IMR-90 (cell line): ENCODE measurements at regions not wholly inside any gene's neighbourhood (a gene's known extent, or its start where the extent isn't known, plus 50 kb on each side); places are given as distances from the start of the nearest gene placed in this dataset.

Experiments
- ATAC-seq: fragments of 200-7000 bp; cut with Tn5 transposase; 2 replicates; pipeline ENCODE4 v1.9.1; 2020; ENCODE audit warnings: low read depth, mild to moderate bottlenecking, moderate library complexity
- BruUV-seq: library from RNA; stranded (reverse); fragments of 400-500 nt; replicated peaks from 2 replicates; lab custom pipeline; 2021; lab: Mats Ljungman, UMichigan
- CTCF ChIA-PET: fragments of 300-600 bp; formaldehyde crosslinking; extraction: SDS; loops from one replicate; lab custom pipeline; 2021; ENCODE audit warnings: antibody characterized with exemption; lab: Yijun Ruan, JAX
- POLR2A ChIA-PET: fragments of 300-600 bp; sonication (Branson Sonifier 250); formaldehyde crosslinking; loops from one replicate; lab custom pipeline; 2022; ENCODE audit warnings: antibody characterized with exemption; ENCODE audit not compliant: unreplicated experiment; lab: Charles Lee
- DNase-seq: peaks from one replicate; pipeline ENCODE4 v3.0.0; 2013
- H2AFZ ChIP-seq: replicated peaks from 2 replicates; pipeline ENCODE3; 2013; ENCODE audit warnings: low read length, mild to moderate bottlenecking; ENCODE audit not compliant: poor library complexity
- H2AK5ac ChIP-seq: 2 replicates; pipeline ENCODE4 v1.6.1; 2013; ENCODE audit warnings: low read depth, low read length, inconsistent platforms
- H2AK9ac ChIP-seq: replicated peaks from 2 replicates; pipeline ENCODE3; 2013; ENCODE audit warnings: mild to moderate bottlenecking, low read depth, low read length, moderate library complexity; ENCODE audit not compliant: poor library complexity
- H2BK120ac ChIP-seq: 2 replicates; pipeline ENCODE4 v1.6.1; 2013; ENCODE audit warnings: low read depth, low read length, inconsistent platforms
- H2BK15ac ChIP-seq: 3 replicates; pipeline ENCODE4 v1.6.1; 2013; ENCODE audit warnings: low read depth, low read length, inconsistent platforms
- H2BK20ac ChIP-seq: 2 replicates; pipeline ENCODE4 v1.6.1; 2013; ENCODE audit warnings: low read depth, mild to moderate bottlenecking, inconsistent platforms, low read length, moderate library complexity
- H2BK5ac ChIP-seq: 2 replicates; pipeline ENCODE4 v1.6.1; 2013; ENCODE audit warnings: mild to moderate bottlenecking, low read depth, low read length, inconsistent platforms; ENCODE audit not compliant: poor library complexity, severe bottlenecking
- H3K14ac ChIP-seq: replicated peaks from 2 replicates; pipeline ENCODE4 v1.6.1; 2013; ENCODE audit warnings: low read depth, low read length, inconsistent platforms
- H3K18ac ChIP-seq: 2 replicates; pipeline ENCODE4 v1.6.1; 2013; ENCODE audit warnings: low read depth, low read length, control low read depth
- H3K23ac ChIP-seq: 2 replicates; pipeline ENCODE4 v1.6.1; 2013; ENCODE audit warnings: low read depth, low read length, inconsistent platforms
- H3K27ac ChIP-seq: 2 replicates; pipeline ENCODE4 v1.5.1; 2013; ENCODE audit warnings: mild to moderate bottlenecking, control low read depth, low read length; ENCODE audit not compliant: insufficient read depth
- H3K27me3 ChIP-seq: 2 replicates; pipeline ENCODE4 v1.6.1; 2013; ENCODE audit warnings: low read length; ENCODE audit not compliant: control insufficient read depth, insufficient read depth
- H3K36me3 ChIP-seq: 2 replicates; pipeline ENCODE4 v1.6.1; 2013; ENCODE audit warnings: low read length, mixed read lengths; ENCODE audit not compliant: control insufficient read depth, insufficient read depth
- H3K4ac ChIP-seq: 2 replicates; pipeline ENCODE4 v1.6.1; 2013; ENCODE audit warnings: low read depth, low read length, inconsistent platforms
- H3K4me1 ChIP-seq: 2 replicates; pipeline ENCODE4 v1.6.1; 2013; ENCODE audit warnings: low read length, mixed read lengths; ENCODE audit not compliant: control insufficient read depth, insufficient read depth
- H3K4me2 ChIP-seq: 2 replicates; pipeline ENCODE4 v1.6.1; 2013; ENCODE audit warnings: low read depth, mild to moderate bottlenecking, control low read depth, low read length, moderate library complexity
- H3K4me3 ChIP-seq: 2 replicates; pipeline ENCODE4 v1.5.1; 2013; ENCODE audit warnings: low read depth, mild to moderate bottlenecking, control low read depth, low read length, moderate library complexity; ENCODE audit not compliant: insufficient read depth
- H3K56ac ChIP-seq: 2 replicates; pipeline ENCODE4 v1.6.1; 2013; ENCODE audit warnings: low read length, inconsistent platforms; ENCODE audit not compliant: insufficient read depth; ENCODE audit errors: extremely low read depth
- H3K79me1 ChIP-seq, 2 experiments: 2 replicates each; pipeline ENCODE4 v1.6.1; 2013; ENCODE audit warnings: low read length in 2 of 2, inconsistent platforms in 1 of 2, low read depth in 1 of 2
- H3K9ac ChIP-seq: 2 replicates; pipeline ENCODE4 v1.6.1; 2013; ENCODE audit warnings: low read depth, low read length, control low read depth
- H3K9me1 ChIP-seq: 2 replicates; pipeline ENCODE4 v1.6.1; 2013; ENCODE audit warnings: low read length, inconsistent platforms; ENCODE audit not compliant: insufficient read depth
- H3K9me3 ChIP-seq: 2 replicates; pipeline ENCODE4 v1.6.1; 2013; ENCODE audit warnings: low read length; ENCODE audit not compliant: control insufficient read depth, insufficient read depth
- H4K20me1 ChIP-seq: 2 replicates; pipeline ENCODE4 v1.6.1; 2013; ENCODE audit warnings: low read length, inconsistent platforms; ENCODE audit not compliant: insufficient read depth
- H4K5ac ChIP-seq: 2 replicates; pipeline ENCODE4 v1.6.1; 2013; ENCODE audit warnings: mild to moderate bottlenecking, low read depth, low read length, control low read depth
- H4K8ac ChIP-seq, 2 experiments: 2 replicates each; pipeline ENCODE4 v1.6.1; 2013; ENCODE audit warnings: low read depth in 2 of 2, low read length in 2 of 2, control low read depth in 1 of 2, inconsistent platforms in 1 of 2
- H4K91ac ChIP-seq: 2 replicates; pipeline ENCODE4 v1.6.1; 2013; ENCODE audit warnings: low read depth, low read length, inconsistent platforms; ENCODE audit not compliant: insufficient read depth
- BHLHE40 ChIP-seq: fragments of 150-350 bp; IDR thresholded peaks from 2 replicates; pipeline ENCODE4 v1.6.1; 2016; ENCODE audit warnings: mild to moderate bottlenecking, low read depth, low read length
- FOS ChIP-seq: fragments of 150-350 bp; IDR thresholded peaks from 2 replicates; pipeline ENCODE4 v1.6.1; 2016; ENCODE audit warnings: low read depth, low read length
- MAFK ChIP-seq: IDR thresholded peaks from 2 replicates; pipeline ENCODE4 v1.6.1; 2012; ENCODE audit warnings: low read depth, low read length, improper control_type of control experiment
- MAZ ChIP-seq: IDR thresholded peaks from 2 replicates; pipeline ENCODE4 v1.6.1; 2012; ENCODE audit warnings: low read depth, mild to moderate bottlenecking, low read length, improper control_type of control experiment, moderate library complexity, borderline replicate concordance
- MXI1 ChIP-seq: IDR thresholded peaks from 2 replicates; pipeline ENCODE4 v1.6.1; 2012; ENCODE audit warnings: low read depth, mild to moderate bottlenecking, low read length, moderate library complexity, borderline replicate concordance
- POLR2A ChIP-seq: IDR thresholded peaks from 2 replicates; pipeline ENCODE4 v1.6.1; 2012; ENCODE audit warnings: mild to moderate bottlenecking, low read depth, low read length
- RAD21 ChIP-seq: IDR thresholded peaks from 2 replicates; pipeline ENCODE4 v1.6.1; 2012; ENCODE audit warnings: low read length, improper control_type of control experiment
- RCOR1 ChIP-seq: IDR thresholded peaks from 2 replicates; pipeline ENCODE4 v1.6.1; 2012; ENCODE audit warnings: mild to moderate bottlenecking, low read length, improper control_type of control experiment; ENCODE audit not compliant: insufficient replicate concordance
- WGBS, 2 experiments: methylation state at CpG; one replicate each; pipeline versions ENCODE4 v1.1.5 to v1.1.7; 2013; ENCODE audit warnings: missing lambda C conversion rate in 2 of 2; ENCODE audit not compliant: insufficient read length in 1 of 2; ENCODE audit errors: extremely low coverage in 2 of 2; 5-methylcytosine and 5-hydroxymethylcytosine counted together
- dilution Hi-C: fragments of 300-500 bp; cut with HindIII; formaldehyde crosslinking; loops from one replicate; pipeline ENCODE4 v1.14.3; 2018; ENCODE audit warnings: low sequenced_read_pairs; ENCODE audit not compliant: unreplicated experiment
- in situ Hi-C: fragments of 300-500 bp; cut with MboI; formaldehyde crosslinking; loops from 3 replicates; pipeline ENCODE4 v1.14.3; 2019; ENCODE audit warnings: low sequenced_read_pairs, inconsistent platforms, mixed read lengths
- intact Hi-C: fragments of 100-400 bp; cut with micrococcal nuclease; formaldehyde crosslinking; loops from 2 replicates; pipeline ENCODE4 v1.10.0; 2022
- TF ChIP-seq, protein P1 (sequence below): conservative IDR thresholded peaks from 2 replicates; pipeline ENCODE4 v1.5.1; 2012; ENCODE audit warnings: mild to moderate bottlenecking, low read depth, low read length, improper control_type of control experiment
- TF ChIP-seq, protein P2 (sequence below): fragments of 150-350 bp; IDR thresholded peaks from 2 replicates; pipeline ENCODE4 v1.6.1; 2017; ENCODE audit warnings: mild to moderate bottlenecking, antibody characterized with exemption, low read length, low read depth
- TF ChIP-seq, protein P3 (sequence below): fragments of 150-350 bp; IDR thresholded peaks from 2 replicates; pipeline ENCODE4 v1.6.1; 2016; ENCODE audit warnings: low read depth, mild to moderate bottlenecking, low read length, moderate library complexity, borderline replicate concordance

DNA sequence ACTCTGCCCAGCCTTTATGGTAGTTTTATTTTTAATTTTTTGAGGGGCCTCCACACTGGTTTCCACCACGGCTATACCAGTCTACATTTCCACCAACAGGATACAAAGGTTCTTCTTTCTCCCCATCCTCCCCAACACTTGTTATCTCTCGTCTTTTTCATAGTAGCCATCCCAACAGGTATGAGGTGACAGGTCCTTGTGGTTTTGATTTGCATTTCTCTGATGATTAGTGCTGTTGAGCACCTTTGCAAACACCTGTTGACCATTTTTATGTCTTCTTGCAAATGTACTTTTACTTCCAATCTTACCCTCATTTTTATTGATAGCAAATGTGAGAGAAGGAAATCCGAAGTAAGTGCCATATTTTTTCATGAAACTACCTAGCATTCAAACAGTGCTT, 195.4 kb upstream of the PREP start:
- in situ Hi-C loops = no loop called here
- ChIA-PET POLR2A (no interaction called here), CTCF (no interaction called here)
- Histone ChIP-seq H3K36me3 (no peaks in the 10 kb centered on the region), H3K4me1 (peaks cover 21% of the 10 kb centered on the region), H3K9me3 (no peaks in the 10 kb centered on the region), H4K8ac (no peak overlapping the region), H2BK20ac (peak overlapping the region; percentile 76), H2AK5ac (no peak overlapping the region), H4K20me1 (no peaks in the 10 kb centered on the region), H2AFZ (no peak overlapping the region), H2BK120ac (peak overlapping the region; percentile 54; the same call in 1 of the 2 replicates), H3K56ac (no peak overlapping the region), H3K4ac (peak overlapping the region; percentile 56), H2AK9ac (no peak overlapping the region), H3K18ac (no peak overlapping the region; the same call in 1 of the 2 replicates), H3K4me3 (no peak overlapping the region), H2BK5ac (peak overlapping the region; percentile 9), H3K79me1 (peaks cover 0 to 11% of the 10 kb centered on the region in 2 experiments; a peak in 2 of 4 replicates), H3K14ac (no peak overlapping the region; the same call in 1 of the 2 replicates), H3K23ac (no peak overlapping the region), H3K27me3 (no peaks in the 10 kb centered on the region), H2BK15ac (peak overlapping the region; percentile 47; the same call in 1 of the 3 replicates), H3K27ac (no peak overlapping the region), H3K4me2 (no peak overlapping the region), H4K91ac (peak overlapping the region; percentile 25), H3K9me1 (peaks cover 12% of the 10 kb centered on the region), H4K5ac (peak overlapping the region; percentile 10; the same call in 1 of the 2 replicates), H3K9ac (no peak overlapping the region)
- WGBS, 2 experiments = no CpG with 5 or more reads among the region's 3 CpGs
- dilution Hi-C loops = no loop called here
- no peak for ATAC-seq
- no peak for DNase-seq
- TF ChIP-seq, protein P1, sequence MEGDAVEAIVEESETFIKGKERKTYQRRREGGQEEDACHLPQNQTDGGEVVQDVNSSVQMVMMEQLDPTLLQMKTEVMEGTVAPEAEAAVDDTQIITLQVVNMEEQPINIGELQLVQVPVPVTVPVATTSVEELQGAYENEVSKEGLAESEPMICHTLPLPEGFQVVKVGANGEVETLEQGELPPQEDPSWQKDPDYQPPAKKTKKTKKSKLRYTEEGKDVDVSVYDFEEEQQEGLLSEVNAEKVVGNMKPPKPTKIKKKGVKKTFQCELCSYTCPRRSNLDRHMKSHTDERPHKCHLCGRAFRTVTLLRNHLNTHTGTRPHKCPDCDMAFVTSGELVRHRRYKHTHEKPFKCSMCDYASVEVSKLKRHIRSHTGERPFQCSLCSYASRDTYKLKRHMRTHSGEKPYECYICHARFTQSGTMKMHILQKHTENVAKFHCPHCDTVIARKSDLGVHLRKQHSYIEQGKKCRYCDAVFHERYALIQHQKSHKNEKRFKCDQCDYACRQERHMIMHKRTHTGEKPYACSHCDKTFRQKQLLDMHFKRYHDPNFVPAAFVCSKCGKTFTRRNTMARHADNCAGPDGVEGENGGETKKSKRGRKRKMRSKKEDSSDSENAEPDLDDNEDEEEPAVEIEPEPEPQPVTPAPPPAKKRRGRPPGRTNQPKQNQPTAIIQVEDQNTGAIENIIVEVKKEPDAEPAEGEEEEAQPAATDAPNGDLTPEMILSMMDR = no peak
- TF ChIP-seq BHLHE40 (no peak), POLR2A (no peak), MAZ (no peak), RAD21 (no peak), MXI1 (no peak), FOS (no peak), RCOR1 (no peak), MAFK (no peak)
- TF ChIP-seq, protein P2, sequence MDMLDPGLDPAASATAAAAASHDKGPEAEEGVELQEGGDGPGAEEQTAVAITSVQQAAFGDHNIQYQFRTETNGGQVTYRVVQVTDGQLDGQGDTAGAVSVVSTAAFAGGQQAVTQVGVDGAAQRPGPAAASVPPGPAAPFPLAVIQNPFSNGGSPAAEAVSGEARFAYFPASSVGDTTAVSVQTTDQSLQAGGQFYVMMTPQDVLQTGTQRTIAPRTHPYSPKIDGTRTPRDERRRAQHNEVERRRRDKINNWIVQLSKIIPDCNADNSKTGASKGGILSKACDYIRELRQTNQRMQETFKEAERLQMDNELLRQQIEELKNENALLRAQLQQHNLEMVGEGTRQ = no peak
- TF ChIP-seq, protein P3, sequence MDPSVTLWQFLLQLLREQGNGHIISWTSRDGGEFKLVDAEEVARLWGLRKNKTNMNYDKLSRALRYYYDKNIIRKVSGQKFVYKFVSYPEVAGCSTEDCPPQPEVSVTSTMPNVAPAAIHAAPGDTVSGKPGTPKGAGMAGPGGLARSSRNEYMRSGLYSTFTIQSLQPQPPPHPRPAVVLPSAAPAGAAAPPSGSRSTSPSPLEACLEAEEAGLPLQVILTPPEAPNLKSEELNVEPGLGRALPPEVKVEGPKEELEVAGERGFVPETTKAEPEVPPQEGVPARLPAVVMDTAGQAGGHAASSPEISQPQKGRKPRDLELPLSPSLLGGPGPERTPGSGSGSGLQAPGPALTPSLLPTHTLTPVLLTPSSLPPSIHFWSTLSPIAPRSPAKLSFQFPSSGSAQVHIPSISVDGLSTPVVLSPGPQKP = no peak
- intact Hi-C loops = no loop called here
- BruUV-seq = no TSS peak
